Kidney (tissue), 13 donors: ENCODE measurements at regions not wholly inside any gene's neighbourhood (a gene's known extent, or its start where the extent isn't known, plus 50 kb on each side); places are given as distances from the start of the nearest gene placed in this dataset.
"Not testable (repeated sequence)": the region's sequence is repeated elsewhere in the genome, so short reads cannot be mapped to it uniquely, and the experiment has no call there.

Experiments
- DNase-seq, 5 donors: peaks; one replicate each; pipeline ENCODE4 v3.0.0-alpha.2; 2013 to 2020
- FAIRE-seq: peaks from 2 replicates; lab custom pipeline; 2012; peaks lifted over from hg19 to GRCh38; lab: Jason Lieb, UNC
- H3K27ac ChIP-seq, 2 donors: one replicate each; pipeline ENCODE4 v1.7.0; 2013; ENCODE audit warnings: low read depth in 2 of 2, low read length in 2 of 2, inconsistent platforms in 1 of 2
- H3K27me3 ChIP-seq: one replicate; pipeline ENCODE4 v1.7.1; 2013; ENCODE audit warnings: low read length, inconsistent platforms; ENCODE audit not compliant: control insufficient read depth, insufficient read depth
- H3K36me3 ChIP-seq, 3 donors: one replicate each; pipeline versions ENCODE4 v1.7.0 to v1.7.1; 2013; ENCODE audit warnings: low read length in 3 of 3, control low read depth in 1 of 3, inconsistent platforms in 1 of 3; ENCODE audit not compliant: insufficient read depth in 3 of 3, control insufficient read depth in 2 of 3
- H3K4me1 ChIP-seq, 3 donors: one replicate each; pipeline versions ENCODE4 v1.7.0 to v1.7.1; 2013; ENCODE audit warnings: low read length in 3 of 3, inconsistent platforms in 1 of 3, low read depth in 1 of 3; ENCODE audit not compliant: control insufficient read depth in 2 of 3, insufficient read depth in 2 of 3
- H3K4me3 ChIP-seq, 3 donors: one replicate each; pipeline versions ENCODE4 v1.7.0 to v1.8.1; 2013; ENCODE audit warnings: low read length in 3 of 3, control low read depth in 1 of 3, inconsistent platforms in 1 of 3
- H3K9ac ChIP-seq, 3 donors: one replicate each; pipeline versions ENCODE4 v1.7.0 to v1.7.1; 2013; ENCODE audit warnings: low read length in 3 of 3, control low read depth in 1 of 3, inconsistent platforms in 1 of 3
- H3K9me3 ChIP-seq, 3 donors: one replicate each; pipeline versions ENCODE4 v1.7.0 to v1.7.1; 2013; ENCODE audit warnings: low read length in 3 of 3, control low read depth in 1 of 3, inconsistent platforms in 1 of 3; ENCODE audit not compliant: control insufficient read depth in 2 of 3, insufficient read depth in 1 of 3
- CTCF ChIP-seq: IDR thresholded peaks from 3 replicates; pipeline ENCODE4 v1.5.1; 2012; ENCODE audit warnings: mild to moderate bottlenecking, moderate library complexity, borderline replicate concordance; ENCODE audit not compliant: insufficient read depth; ENCODE audit errors: extremely low read depth
- intact Hi-C: fragments of 100-400 bp; cut with DNase I; formaldehyde crosslinking; loops from one replicate; pipeline ENCODE4 v1.11.1; 2022
- donor health status: control.
- donor health status: control.
- donor health status: control.
- donor health status: control.
- donor health status: control.
- donor health status: DM: yes; HTN: yes; CAD: no.
- donor health status: Normal renal cell carcinoma (clear cell type).

DNA sequence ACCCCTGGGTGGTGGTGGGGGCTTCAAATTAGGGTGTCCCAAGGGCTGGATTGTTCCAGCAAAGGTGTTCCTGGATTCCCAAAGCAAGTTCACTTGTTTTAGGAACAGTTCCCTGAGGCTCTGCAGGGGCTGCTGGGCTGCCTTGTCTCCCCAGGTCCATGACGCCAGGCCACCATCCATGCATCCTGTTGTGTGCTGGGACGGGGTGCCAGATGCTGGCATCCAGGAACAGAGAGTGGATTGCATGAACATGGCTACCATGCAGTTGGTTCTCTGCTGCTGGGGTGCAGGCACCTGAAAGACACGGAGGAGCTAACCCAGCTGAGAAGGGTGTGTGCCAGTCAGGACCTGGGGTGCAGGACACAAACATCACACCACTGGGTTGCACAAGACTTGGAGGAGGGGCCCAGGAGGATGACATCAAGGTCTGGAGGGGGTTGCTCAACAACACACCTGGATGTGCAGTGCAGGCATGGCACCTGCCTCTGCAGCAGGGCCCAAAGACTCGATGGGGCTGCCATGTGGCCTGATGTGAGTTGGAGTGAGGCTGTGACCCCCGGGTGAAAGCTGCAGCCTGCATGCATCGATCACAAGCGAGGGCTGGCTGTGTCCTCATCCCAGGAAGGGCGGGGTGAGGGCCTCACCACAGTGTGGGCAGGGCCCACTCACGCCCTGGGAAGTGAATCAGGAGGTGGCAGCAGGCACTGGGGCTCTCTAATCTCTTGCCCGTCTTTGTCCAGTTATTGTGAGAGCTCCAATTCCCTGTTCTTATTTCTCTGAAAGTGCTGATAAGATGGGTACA, 74.0 kb upstream of the CLDN5 start:
- no peaks in the 10 kb centered on the region for H3K9me3 ChIP-seq
- no peaks in the 10 kb centered on the region for H3K36me3 ChIP-seq
- intact Hi-C loops, result no loop called here
- DNase-seq (no peak), FAIRE-seq (no peak)
- TF ChIP-seq CTCF, result no peak
- no peak overlapping the region for H3K4me3 ChIP-seq
- no peaks in the 10 kb centered on the region for H3K27me3 ChIP-seq
- no peak overlapping the region for H3K9ac ChIP-seq
- H3K27ac ChIP-seq, result no peak overlapping the region
- H3K4me1 ChIP-seq, result peaks cover 0 to 2% (median 0%) of the 10 kb centered on the region in 3 donors

- Histone ChIP-seq H3K9me3 (no peaks in the 10 kb centered on the region), H3K27ac (no peak overlapping the region), H3K9ac (no peak overlapping the region), H3K4me1 (peaks cover 0 to 2% (median 0%) of the 10 kb centered on the region in 3 donors), H3K36me3 (no peaks in the 10 kb centered on the region), H3K4me3 (no peak overlapping the region), H3K27me3 (no peaks in the 10 kb centered on the region)
- FAIRE-seq, result no peak
- no peak for TF ChIP-seq CTCF
- intact Hi-C loops, result no loop called here
- DNase-seq, result no peak
Measured at GRCh38 chr22:19599004-19599403, 74.8 kb upstream of the CLDN5 start.

DNA sequence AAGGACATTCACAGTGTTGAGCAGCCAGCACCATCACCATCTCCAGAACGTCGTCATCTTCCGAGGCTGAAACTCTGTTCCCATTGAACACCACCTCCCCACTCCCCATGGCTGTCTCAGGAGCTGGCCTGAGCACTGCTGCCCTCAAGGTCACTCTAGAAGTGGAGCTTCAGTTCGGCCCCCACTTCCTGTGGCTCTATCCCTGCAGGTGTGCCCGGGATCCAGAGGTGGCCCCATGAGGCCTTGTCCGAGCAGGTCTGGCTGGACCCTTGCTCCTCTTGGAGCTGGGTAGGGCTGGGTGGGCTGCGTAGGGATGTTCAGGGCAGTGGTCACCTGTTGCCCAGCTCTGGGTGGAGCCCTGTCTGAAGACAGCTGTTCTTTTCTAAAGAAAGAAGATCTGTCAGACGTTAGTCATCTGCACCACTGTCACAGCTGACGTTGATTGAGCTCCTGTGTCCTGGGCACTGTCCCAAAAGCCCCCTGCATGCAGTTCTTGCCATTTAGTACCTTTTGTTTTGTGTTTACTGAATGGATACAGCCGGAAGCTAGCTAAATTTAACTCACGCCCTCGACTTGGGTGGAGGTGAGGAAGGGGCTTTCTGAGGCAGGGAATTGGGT, 75.5 kb upstream of the CLDN5 start:
- intact Hi-C loops, result no loop called here
- Histone ChIP-seq H3K36me3 (no peaks in the 10 kb centered on the region), H3K4me1 (peaks cover 0 to 2% (median 0%) of the 10 kb centered on the region in 3 donors), H3K27ac (no peak overlapping the region), H3K9me3 (no peaks in the 10 kb centered on the region), H3K9ac (no peak overlapping the region), H3K4me3 (no peak overlapping the region), H3K27me3 (no peaks in the 10 kb centered on the region)
- FAIRE-seq, result no peak
- no peak for TF ChIP-seq CTCF
- no peak for DNase-seq

DNA sequence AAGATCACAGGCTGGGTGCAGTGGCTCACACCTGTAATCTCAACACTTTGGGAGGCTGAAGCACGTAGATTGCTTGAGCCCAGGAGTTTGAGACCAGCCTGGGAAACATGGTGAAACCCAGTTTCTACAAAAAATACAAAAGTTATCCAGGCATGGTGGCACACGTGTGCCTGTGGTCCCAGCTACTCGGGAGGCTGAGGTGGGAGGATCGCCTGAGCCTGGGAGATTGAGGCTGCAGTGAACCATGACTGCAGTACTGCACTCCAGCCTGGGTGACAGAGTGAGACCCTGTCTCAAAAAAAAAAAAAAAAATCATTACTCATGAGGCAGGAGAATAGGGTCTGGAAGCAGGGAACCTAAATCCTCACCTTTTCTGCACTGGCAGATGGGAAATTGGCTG, 79.1 kb upstream of the CLDN5 start:
- DNase-seq, H3K4me3 ChIP-seq, H3K9me3 ChIP-seq, H3K27me3 ChIP-seq, H3K36me3 ChIP-seq, H3K27ac ChIP-seq, FAIRE-seq, intact Hi-C loops, H3K9ac ChIP-seq, H3K4me1 ChIP-seq: not testable (repeated sequence)
